Karpas-422 (cell line): ENCODE measurements at regions not wholly inside any gene's neighbourhood (a gene's known extent, or its start where the extent isn't known, plus 50 kb on each side); places are given as distances from the start of the nearest gene placed in this dataset.

Experiments
- DNase-seq: peaks from one replicate; pipeline ENCODE4 v3.0.0-alpha.2; 2015
- H2AFZ ChIP-seq: fragments of 200-600 bp; sonication (generic); 2 replicates; pipeline ENCODE4 v1.6.1; 2014; ENCODE audit warnings: antibody characterized with exemption, low read length, mixed read lengths
- H3K27ac ChIP-seq: fragments of 200-600 bp; sonication (generic); 2 replicates; pipeline ENCODE4 v1.5.1; 2014; ENCODE audit warnings: mild to moderate bottlenecking, low read length, moderate library complexity
- H3K27me3 ChIP-seq: fragments of 200-600 bp; sonication (generic); 2 replicates; pipeline ENCODE4 v1.6.1; 2014; ENCODE audit warnings: low read length, mixed read lengths
- H3K36me3 ChIP-seq: fragments of 200-600 bp; sonication (generic); 2 replicates; pipeline ENCODE4 v1.6.1; 2014; ENCODE audit warnings: low read length, mixed read lengths; ENCODE audit not compliant: insufficient read depth
- H3K4me1 ChIP-seq: fragments of 200-600 bp; sonication (generic); 2 replicates; pipeline ENCODE4 v1.6.1; 2014; ENCODE audit warnings: mild to moderate bottlenecking, low read length, mixed read lengths
- H3K4me2 ChIP-seq: fragments of 200-600 bp; sonication (generic); 2 replicates; pipeline ENCODE4 v1.6.1; 2014; ENCODE audit warnings: low read length, low read depth, mild to moderate bottlenecking; ENCODE audit not compliant: poor library complexity, severe bottlenecking
- H3K4me3 ChIP-seq: fragments of 200-600 bp; sonication (generic); 2 replicates; pipeline ENCODE4 v1.5.1; 2014; ENCODE audit warnings: mild to moderate bottlenecking, antibody characterized with exemption, low read length, mixed read lengths
- H3K79me2 ChIP-seq: fragments of 200-600 bp; sonication (generic); 2 replicates; pipeline ENCODE4 v1.6.1; 2014; ENCODE audit warnings: mild to moderate bottlenecking, low read length, mixed read lengths
- H3K9ac ChIP-seq: fragments of 200-600 bp; sonication (generic); 2 replicates; pipeline ENCODE4 v1.6.0; 2014; ENCODE audit warnings: low read length
- H3K9me2 ChIP-seq: fragments of 200-600 bp; sonication (generic), shearing (Covaris generic); replicated peaks from 2 replicates; pipeline ENCODE4 v1.6.0; 2014; ENCODE audit warnings: mild to moderate bottlenecking, low read length, moderate library complexity; ENCODE audit not compliant: insufficient read depth
- H3K9me3 ChIP-seq: fragments of 300-700, 200-600 bp; sonication (generic); 2 replicates; pipeline ENCODE4 v1.6.1; 2014; ENCODE audit warnings: low read length, mixed read lengths
- H4K20me1 ChIP-seq: fragments of 200-600 bp; sonication (generic); 2 replicates; pipeline ENCODE4 v1.6.1; 2014; ENCODE audit warnings: mild to moderate bottlenecking, antibody characterized with exemption, low read length, low read depth; ENCODE audit not compliant: insufficient read depth

GRCh38 chr13:109451726-109452125, 334.7 kb downstream of the IRS2 start:
- no peaks in the 10 kb centered on the region for H3K4me1 ChIP-seq
- no peak overlapping the region for H3K27ac ChIP-seq
- H3K36me3 ChIP-seq: no peaks in the 10 kb centered on the region
- H3K4me2 ChIP-seq: no peak overlapping the region
- H3K9ac ChIP-seq: no peak overlapping the region
- no peak for DNase-seq
- no peak overlapping the region for H2AFZ ChIP-seq
- no peaks in the 10 kb centered on the region for H3K79me2 ChIP-seq
- H3K9me2 ChIP-seq: no peaks in the 10 kb centered on the region
- no peaks in the 10 kb centered on the region for H3K9me3 ChIP-seq
- H3K4me3 ChIP-seq: no peak overlapping the region
- no peaks in the 10 kb centered on the region for H4K20me1 ChIP-seq
- no peaks in the 10 kb centered on the region for H3K27me3 ChIP-seq

GRCh38 chr13:109448629-109449028, 337.8 kb downstream of the IRS2 start:
- no peaks in the 10 kb centered on the region for H3K79me2 ChIP-seq
- H3K36me3 ChIP-seq: no peaks in the 10 kb centered on the region
- no peak overlapping the region for H2AFZ ChIP-seq
- H3K4me2 ChIP-seq: no peak overlapping the region
- H3K9ac ChIP-seq: no peak overlapping the region
- H4K20me1 ChIP-seq: no peaks in the 10 kb centered on the region
- no peaks in the 10 kb centered on the region for H3K9me2 ChIP-seq
- DNase-seq: no peak
- H3K9me3 ChIP-seq: no peaks in the 10 kb centered on the region
- H3K4me1 ChIP-seq: no peaks in the 10 kb centered on the region
- no peak overlapping the region for H3K27ac ChIP-seq
- no peak overlapping the region for H3K4me3 ChIP-seq
- H3K27me3 ChIP-seq: no peaks in the 10 kb centered on the region

- Histone ChIP-seq H3K9me2 (no peaks in the 10 kb centered on the region), H3K9me3 (no peaks in the 10 kb centered on the region), H3K27me3 (no peaks in the 10 kb centered on the region), H3K4me1 (no peaks in the 10 kb centered on the region), H3K36me3 (no peaks in the 10 kb centered on the region), H3K27ac (no peak overlapping the region), H4K20me1 (no peaks in the 10 kb centered on the region), H3K9ac (no peak overlapping the region), H2AFZ (no peak overlapping the region), H3K4me2 (no peak overlapping the region), H3K79me2 (no peaks in the 10 kb centered on the region), H3K4me3 (no peak overlapping the region)
- DNase-seq: no peak
Observed at GRCh38 chr13:109447667-109448066, 338.7 kb downstream of the IRS2 start.

- no peaks in the 10 kb centered on the region for H3K4me1 ChIP-seq
- H3K27ac ChIP-seq: no peak overlapping the region
- no peak for DNase-seq
- H3K4me3 ChIP-seq: no peak overlapping the region
- H3K27me3 ChIP-seq: no peaks in the 10 kb centered on the region
- H2AFZ ChIP-seq: no peak overlapping the region
- H3K9me3 ChIP-seq: no peaks in the 10 kb centered on the region
- H3K9ac ChIP-seq: no peak overlapping the region
- H3K36me3 ChIP-seq: no peaks in the 10 kb centered on the region
- H3K79me2 ChIP-seq: no peaks in the 10 kb centered on the region
- no peak overlapping the region for H3K4me2 ChIP-seq
- no peaks in the 10 kb centered on the region for H4K20me1 ChIP-seq
- H3K9me2 ChIP-seq: no peaks in the 10 kb centered on the region
Observed at GRCh38 chr13:109440320-109440719, 346.1 kb downstream of the IRS2 start.

- H3K4me2 ChIP-seq: no peak overlapping the region
- DNase-seq: no peak
- H3K27me3 ChIP-seq: no peaks in the 10 kb centered on the region
- H3K4me3 ChIP-seq: no peak overlapping the region
- H3K9me3 ChIP-seq: no peaks in the 10 kb centered on the region
- H3K9me2 ChIP-seq: no peaks in the 10 kb centered on the region
- no peaks in the 10 kb centered on the region for H4K20me1 ChIP-seq
- no peaks in the 10 kb centered on the region for H3K4me1 ChIP-seq
- no peak overlapping the region for H3K9ac ChIP-seq
- H3K36me3 ChIP-seq: no peaks in the 10 kb centered on the region
- H2AFZ ChIP-seq: no peak overlapping the region
- H3K79me2 ChIP-seq: no peaks in the 10 kb centered on the region
- H3K27ac ChIP-seq: no peak overlapping the region
Observed at GRCh38 chr13:109439813-109440212, 346.6 kb downstream of the IRS2 start.

- H2AFZ ChIP-seq: no peak overlapping the region
- H3K27me3 ChIP-seq: no peaks in the 10 kb centered on the region
- H3K9me2 ChIP-seq: no peaks in the 10 kb centered on the region
- no peak overlapping the region for H3K27ac ChIP-seq
- H3K4me3 ChIP-seq: no peak overlapping the region
- no peaks in the 10 kb centered on the region for H4K20me1 ChIP-seq
- no peaks in the 10 kb centered on the region for H3K4me1 ChIP-seq
- H3K4me2 ChIP-seq: no peak overlapping the region
- H3K79me2 ChIP-seq: no peaks in the 10 kb centered on the region
- H3K9ac ChIP-seq: no peak overlapping the region
- no peaks in the 10 kb centered on the region for H3K36me3 ChIP-seq
- peaks cover 5% of the 10 kb centered on the region; the same call in 1 of the 2 replicates for H3K9me3 ChIP-seq
- DNase-seq: no peak
Observed at GRCh38 chr13:109436841-109437240, 349.5 kb downstream of the IRS2 start.

- no peak overlapping the region for H3K4me3 ChIP-seq
- H4K20me1 ChIP-seq: no peaks in the 10 kb centered on the region
- H3K9me2 ChIP-seq: no peaks in the 10 kb centered on the region
- H3K27me3 ChIP-seq: no peaks in the 10 kb centered on the region
- no peaks in the 10 kb centered on the region for H3K36me3 ChIP-seq
- H3K4me2 ChIP-seq: no peak overlapping the region
- H2AFZ ChIP-seq: no peak overlapping the region
- DNase-seq: no peak
- no peaks in the 10 kb centered on the region for H3K4me1 ChIP-seq
- H3K79me2 ChIP-seq: no peaks in the 10 kb centered on the region
- H3K27ac ChIP-seq: no peak overlapping the region
- H3K9me3 ChIP-seq: peaks cover 5% of the 10 kb centered on the region; the same call in 1 of the 2 replicates
- H3K9ac ChIP-seq: no peak overlapping the region
Observed at GRCh38 chr13:109436055-109436622, 350.2 kb downstream of the IRS2 start.

- Histone ChIP-seq H3K36me3 (no peaks in the 10 kb centered on the region), H4K20me1 (no peaks in the 10 kb centered on the region), H3K27ac (no peak overlapping the region), H3K27me3 (no peaks in the 10 kb centered on the region), H3K9ac (no peak overlapping the region), H3K4me3 (no peak overlapping the region), H3K9me2 (no peaks in the 10 kb centered on the region), H3K9me3 (peaks cover 5% of the 10 kb centered on the region; the same call in 1 of the 2 replicates), H2AFZ (no peak overlapping the region), H3K79me2 (no peaks in the 10 kb centered on the region), H3K4me1 (no peaks in the 10 kb centered on the region), H3K4me2 (no peak overlapping the region)
- DNase-seq: no peak
Observed at GRCh38 chr13:109431217-109431616, 355.2 kb downstream of the IRS2 start.

GRCh38 chr13:109428146-109428545, 358.2 kb downstream of the IRS2 start:
- H3K4me2 ChIP-seq: no peak overlapping the region
- no peak overlapping the region for H3K9ac ChIP-seq
- no peak overlapping the region for H3K4me3 ChIP-seq
- H3K79me2 ChIP-seq: no peaks in the 10 kb centered on the region
- H4K20me1 ChIP-seq: no peaks in the 10 kb centered on the region
- H3K4me1 ChIP-seq: no peaks in the 10 kb centered on the region
- H3K9me2 ChIP-seq: no peaks in the 10 kb centered on the region
- no peak for DNase-seq
- no peak overlapping the region for H3K27ac ChIP-seq
- H2AFZ ChIP-seq: no peak overlapping the region
- H3K27me3 ChIP-seq: no peaks in the 10 kb centered on the region
- H3K9me3 ChIP-seq: peaks cover 5% of the 10 kb centered on the region; the same call in 1 of the 2 replicates
- H3K36me3 ChIP-seq: no peaks in the 10 kb centered on the region
